Right lobe of liver (tissue), 6 donors: ENCODE measurements at regions not wholly inside any gene's neighbourhood (a gene's known extent, or its start where the extent isn't known, plus 50 kb on each side); places are given as distances from the start of the nearest gene placed in this dataset.

ENCODE experiments used
- ATAC-seq, 4 donors: fragments of 200-7000 bp; cut with Tn5 transposase; one replicate each; pipeline ENCODE4 v1.9.1; 2020; ENCODE audit warnings: mild to moderate bottlenecking in 4 of 4, moderate library complexity in 4 of 4
- DNase-seq, 3 donors: peaks; one replicate each; pipeline ENCODE4 v3.0.0-alpha.2; 2020
- H3K27ac ChIP-seq, 3 donors: fragments of 200-600 bp; one replicate each; pipeline ENCODE4 v1.8.0; 2022
- H3K27me3 ChIP-seq, 2 donors: fragments of 200-600 bp; one replicate each; pipeline ENCODE4 v1.8.0; 2022
- H3K36me3 ChIP-seq, 4 donors: fragments of 200-600 bp; sonication (generic) in 1 of 4; one replicate each; pipeline versions ENCODE4 v1.5.1 to v1.8.0; 2017 to 2022; ENCODE audit warnings: control low read depth in 1 of 4
- H3K4me1 ChIP-seq, 4 donors: fragments of 200-600 bp; sonication (generic) in 1 of 4; one replicate each; pipeline versions ENCODE4 v1.5.1 to v1.8.0; 2017 to 2022; ENCODE audit warnings: control low read depth in 1 of 4
- H3K4me3 ChIP-seq, 3 donors: fragments of 200-600 bp; one replicate each; pipeline ENCODE4 v1.8.0; 2022
- H3K9me3 ChIP-seq, 4 donors: fragments of 200-600 bp; sonication (generic) in 1 of 4; one replicate each; pipeline versions ENCODE4 v1.5.1 to v1.8.0; 2017 to 2022; ENCODE audit warnings: control low read depth in 1 of 4
- POLR2A ChIP-seq: fragments of 450-650 bp; IDR thresholded peaks from one replicate; pipeline ENCODE4 v1.6.1; 2017; ENCODE audit warnings: antibody characterized with exemption, mild to moderate bottlenecking
- WGBS: methylation state at CpG from one replicate; pipeline ENCODE4 v1.1.6; 2018; ENCODE audit warnings: low coverage, low lambda C conversion rate; ENCODE audit not compliant: insufficient coverage; ENCODE audit errors: missing lambda C conversion rate; 5-methylcytosine and 5-hydroxymethylcytosine counted together
- intact Hi-C, 2 donors: fragments of 100-400 bp; cut with DNase I; formaldehyde crosslinking; loops; one replicate each; pipeline versions ENCODE4 v1.11.2 to v1.14.1; 2022
- TF ChIP-seq, protein P1 (sequence below), 4 donors: fragments of 200-600 bp in 3 of 4; fragments of 450-650 bp in 1 of 4; IDR thresholded peaks; one replicate each; pipeline versions ENCODE4 v1.5.1 to v1.8.0; 2016 to 2022; ENCODE audit warnings: antibody characterized with exemption in 4 of 4, mild to moderate bottlenecking in 2 of 4
- donor health status: DM: no; HTN: yes; CAD: no.
- donor health status: DM: no; HTN: no; CAD: no.
- donor health status: DM: no; HTN: no; CAD: no.
- donor health status: DM: no; HTN: yes; CAD: no.
- donor health status: DM: no; HTN: yes; CAD: no.

DNA sequence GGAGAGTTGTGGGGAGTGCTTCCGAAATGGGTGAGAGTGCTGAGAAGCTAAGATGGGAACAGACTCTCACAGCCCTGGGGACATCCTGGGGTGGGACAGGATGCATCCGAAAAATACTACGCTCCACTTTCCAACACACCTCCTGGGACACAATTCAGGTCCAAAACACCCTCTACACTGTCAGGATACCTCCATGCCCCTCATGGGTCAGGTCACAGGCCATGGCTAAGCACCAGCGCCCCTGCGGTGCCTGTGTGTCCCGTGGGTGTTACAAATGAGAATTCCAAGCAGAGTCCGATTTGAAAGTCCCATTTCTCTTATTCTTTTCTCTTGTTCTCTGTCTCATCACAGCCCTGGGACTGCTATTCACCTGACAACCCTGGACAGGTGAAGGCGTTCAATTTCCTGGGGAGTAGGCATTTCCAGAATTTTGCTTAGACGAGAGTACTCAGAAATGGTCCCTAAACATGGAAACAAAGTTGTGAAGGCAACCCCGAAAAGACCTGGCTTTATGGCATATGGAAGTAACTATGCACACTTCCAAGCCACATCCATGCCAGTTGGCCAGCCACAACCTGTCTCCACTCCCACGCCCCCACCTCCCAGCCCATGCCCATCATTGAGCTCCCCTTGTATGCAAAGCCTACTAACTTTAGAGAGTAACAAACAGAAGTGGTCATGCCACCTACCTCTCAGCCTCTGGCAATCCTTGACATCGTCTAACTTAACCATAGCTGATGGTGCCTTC lies 87.9 kb upstream of the ZNF507 start:
- no peak overlapping the region for H3K27ac ChIP-seq
- no peaks in the 10 kb centered on the region for H3K4me1 ChIP-seq
- H3K36me3 ChIP-seq = no peaks in the 10 kb centered on the region
- DNase-seq (no peak), ATAC-seq (no peak)
- 49% methylated on average over 11 of the region's 12 CpGs for WGBS
- TF ChIP-seq, protein P1, sequence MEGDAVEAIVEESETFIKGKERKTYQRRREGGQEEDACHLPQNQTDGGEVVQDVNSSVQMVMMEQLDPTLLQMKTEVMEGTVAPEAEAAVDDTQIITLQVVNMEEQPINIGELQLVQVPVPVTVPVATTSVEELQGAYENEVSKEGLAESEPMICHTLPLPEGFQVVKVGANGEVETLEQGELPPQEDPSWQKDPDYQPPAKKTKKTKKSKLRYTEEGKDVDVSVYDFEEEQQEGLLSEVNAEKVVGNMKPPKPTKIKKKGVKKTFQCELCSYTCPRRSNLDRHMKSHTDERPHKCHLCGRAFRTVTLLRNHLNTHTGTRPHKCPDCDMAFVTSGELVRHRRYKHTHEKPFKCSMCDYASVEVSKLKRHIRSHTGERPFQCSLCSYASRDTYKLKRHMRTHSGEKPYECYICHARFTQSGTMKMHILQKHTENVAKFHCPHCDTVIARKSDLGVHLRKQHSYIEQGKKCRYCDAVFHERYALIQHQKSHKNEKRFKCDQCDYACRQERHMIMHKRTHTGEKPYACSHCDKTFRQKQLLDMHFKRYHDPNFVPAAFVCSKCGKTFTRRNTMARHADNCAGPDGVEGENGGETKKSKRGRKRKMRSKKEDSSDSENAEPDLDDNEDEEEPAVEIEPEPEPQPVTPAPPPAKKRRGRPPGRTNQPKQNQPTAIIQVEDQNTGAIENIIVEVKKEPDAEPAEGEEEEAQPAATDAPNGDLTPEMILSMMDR (IDR thresholded peaks at IDR 0.05) = no peak
- TF ChIP-seq POLR2A = no peak
- intact Hi-C loops = no loop called here
- no peaks in the 10 kb centered on the region for H3K27me3 ChIP-seq
- H3K4me3 ChIP-seq = no peak overlapping the region
- H3K9me3 ChIP-seq = no peaks in the 10 kb centered on the region

DNA sequence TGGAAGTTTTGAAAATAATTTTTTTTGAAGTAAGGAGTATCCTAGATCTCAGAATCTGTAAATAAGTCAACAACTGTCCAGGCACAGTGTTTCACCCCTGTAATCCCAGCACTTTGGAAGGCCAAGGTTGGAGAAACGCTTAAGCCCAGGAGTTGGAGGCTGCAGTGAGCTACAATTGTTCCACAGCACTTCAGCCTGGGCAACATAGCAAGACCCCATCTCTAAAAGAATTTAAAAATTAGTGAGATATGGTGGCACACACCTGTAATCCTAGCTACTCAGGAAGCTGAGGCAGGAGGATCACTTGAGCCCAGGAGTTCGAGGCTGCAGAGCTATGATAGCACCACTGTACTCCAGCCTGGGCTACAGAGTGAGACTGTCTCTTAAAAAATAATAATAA lies 87.2 kb upstream of the ZNF507 start:
- TF ChIP-seq, protein P1 (IDR thresholded peaks at IDR 0.05) = no peak
- no peak for TF ChIP-seq POLR2A
- 32% methylated on average over 2 of the region's 2 CpGs for WGBS
- Histone ChIP-seq H3K27ac (no peak overlapping the region), H3K27me3 (no peaks in the 10 kb centered on the region), H3K4me3 (no peak overlapping the region), H3K4me1 (no peaks in the 10 kb centered on the region), H3K36me3 (no peaks in the 10 kb centered on the region), H3K9me3 (no peaks in the 10 kb centered on the region)
- no peak for DNase-seq
- intact Hi-C loops = no loop called here
- ATAC-seq = no peak

DNA sequence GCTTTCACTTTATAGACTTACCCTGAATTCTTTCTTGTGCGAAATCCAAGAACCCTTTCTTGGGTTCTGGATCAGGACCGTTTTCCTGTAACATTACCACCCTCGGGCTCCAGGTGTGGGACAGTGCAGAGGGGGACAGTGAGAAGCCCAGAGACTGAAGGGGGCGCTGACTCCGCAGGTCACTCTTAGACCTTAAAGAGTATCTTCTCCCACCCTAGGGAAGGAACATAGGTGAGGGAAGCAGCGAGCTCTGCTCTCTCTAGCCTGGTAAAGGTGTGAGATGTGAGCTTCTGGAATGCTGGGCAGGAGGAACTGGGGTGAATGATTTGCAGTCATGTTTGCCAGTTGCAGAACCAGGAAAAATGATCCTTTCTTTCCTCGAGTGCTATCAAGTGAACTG lies 80.8 kb upstream of the ZNF507 start:
- no peak overlapping the region for H3K27ac ChIP-seq
- ATAC-seq (no peak), DNase-seq (no peak)
- no peaks in the 10 kb centered on the region for H3K36me3 ChIP-seq
- intact Hi-C loops = no loop called here
- no peaks in the 10 kb centered on the region for H3K4me1 ChIP-seq
- H3K4me3 ChIP-seq = no peak overlapping the region
- 72% methylated on average over 7 of the region's 7 CpGs for WGBS
- TF ChIP-seq, protein P1 (IDR thresholded peaks at IDR 0.05) = no peak
- TF ChIP-seq POLR2A = no peak
- H3K9me3 ChIP-seq = no peaks in the 10 kb centered on the region
- no peaks in the 10 kb centered on the region for H3K27me3 ChIP-seq

DNA sequence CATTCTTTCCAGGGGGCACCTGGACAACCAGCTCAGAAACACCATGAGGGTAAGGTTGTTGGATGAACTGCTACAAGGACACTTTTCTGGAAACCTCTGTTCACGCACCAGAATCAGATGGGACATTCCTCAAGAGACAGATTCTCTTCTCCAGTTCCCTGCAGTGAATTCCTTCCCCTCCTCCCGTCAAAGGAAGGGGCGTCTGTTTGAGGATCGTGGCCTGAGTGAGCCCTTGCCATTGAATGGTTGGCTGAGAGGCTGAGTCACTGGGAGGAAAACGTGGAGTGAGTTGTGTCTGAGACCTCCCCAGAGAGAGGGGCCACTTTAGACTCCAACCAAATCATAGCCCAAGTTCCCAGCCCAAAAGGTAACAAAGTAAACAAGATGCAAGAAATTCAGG lies 79.4 kb upstream of the ZNF507 start:
- Histone ChIP-seq H3K9me3 (no peaks in the 10 kb centered on the region), H3K4me1 (no peaks in the 10 kb centered on the region), H3K27me3 (no peaks in the 10 kb centered on the region), H3K4me3 (no peak overlapping the region), H3K36me3 (no peaks in the 10 kb centered on the region), H3K27ac (no peak overlapping the region)
- DNase-seq = no peak
- TF ChIP-seq, protein P1 (IDR thresholded peaks at IDR 0.05) = no peak
- no peak for TF ChIP-seq POLR2A
- WGBS = 10% methylated on average over 3 of the region's 5 CpGs
- intact Hi-C loops = no loop called here
- no peak for ATAC-seq
